HG02678 (cell line): ENCODE measurements at regions not wholly inside any gene's neighbourhood (a gene's known extent, or its start where the extent isn't known, plus 50 kb on each side); places are given as distances from the start of the nearest gene placed in this dataset.

Experiments used
- ATAC-seq: cut with Tn5 transposase; IDR thresholded peaks from one replicate; pipeline ENCODE4 v1.9.1; 2021; ENCODE audit warnings: mild to moderate bottlenecking, moderate library complexity; ENCODE audit not compliant: unreplicated experiment

DNA sequence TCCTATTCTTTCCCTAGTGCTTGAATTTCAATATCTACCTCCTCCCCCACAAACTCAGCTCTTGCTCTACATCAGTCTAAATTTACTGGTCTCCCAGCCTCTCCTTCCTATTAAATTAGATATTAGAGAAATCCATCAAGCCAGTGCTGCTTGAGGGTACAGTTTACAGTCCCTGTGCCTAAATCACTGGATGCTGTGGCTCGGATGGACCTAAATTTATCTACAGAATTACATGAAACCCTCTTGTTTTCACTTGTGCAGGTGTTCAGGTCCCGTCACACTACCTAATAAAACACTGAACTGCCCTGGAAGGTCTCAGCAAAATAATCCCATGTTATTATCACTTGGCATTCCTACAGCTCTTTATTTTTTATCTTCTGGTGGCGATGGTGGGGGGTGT is 134.7 kb upstream of the E2F8 start:
- no peak for ATAC-seq

DNA sequence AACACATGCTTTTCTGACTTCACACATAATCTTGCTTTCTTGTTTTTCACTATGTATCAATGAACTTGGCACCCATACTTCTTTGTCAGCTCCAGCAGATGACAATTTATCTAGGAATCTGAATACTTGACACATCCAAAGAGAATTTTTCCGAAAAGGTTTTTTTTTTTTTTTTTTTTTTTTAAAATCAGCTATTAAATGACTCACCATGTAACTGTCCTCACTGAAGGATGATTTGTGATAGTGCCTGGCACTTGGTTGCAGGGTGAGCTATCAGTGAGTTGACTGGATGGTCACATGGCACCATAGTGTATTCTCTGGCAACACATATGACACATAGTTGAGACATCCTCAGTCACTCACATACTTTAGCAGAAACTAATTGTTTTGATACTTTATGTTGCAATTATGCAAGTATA is 133.4 kb upstream of the E2F8 start:
- no peak for ATAC-seq

DNA sequence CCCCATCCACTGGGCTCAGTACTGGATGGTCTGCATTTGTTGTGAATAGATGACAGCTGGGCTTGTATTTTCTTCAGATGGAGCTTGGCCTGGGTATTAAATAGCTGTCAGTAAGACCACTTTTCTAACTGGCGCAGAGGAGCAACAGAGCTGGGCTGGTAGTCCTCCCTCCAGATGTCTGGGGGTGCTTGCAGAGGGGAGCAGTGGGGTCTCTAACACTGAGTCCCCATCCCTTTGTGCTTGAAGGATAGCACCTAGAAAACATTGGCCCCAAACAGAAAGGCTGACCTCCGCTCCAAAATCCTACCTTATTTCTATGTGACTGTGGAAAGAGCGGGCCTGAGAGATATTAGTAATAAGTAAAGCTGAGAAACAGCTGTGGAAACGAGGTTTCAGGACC is 131.6 kb upstream of the E2F8 start:
- no peak for ATAC-seq

DNA sequence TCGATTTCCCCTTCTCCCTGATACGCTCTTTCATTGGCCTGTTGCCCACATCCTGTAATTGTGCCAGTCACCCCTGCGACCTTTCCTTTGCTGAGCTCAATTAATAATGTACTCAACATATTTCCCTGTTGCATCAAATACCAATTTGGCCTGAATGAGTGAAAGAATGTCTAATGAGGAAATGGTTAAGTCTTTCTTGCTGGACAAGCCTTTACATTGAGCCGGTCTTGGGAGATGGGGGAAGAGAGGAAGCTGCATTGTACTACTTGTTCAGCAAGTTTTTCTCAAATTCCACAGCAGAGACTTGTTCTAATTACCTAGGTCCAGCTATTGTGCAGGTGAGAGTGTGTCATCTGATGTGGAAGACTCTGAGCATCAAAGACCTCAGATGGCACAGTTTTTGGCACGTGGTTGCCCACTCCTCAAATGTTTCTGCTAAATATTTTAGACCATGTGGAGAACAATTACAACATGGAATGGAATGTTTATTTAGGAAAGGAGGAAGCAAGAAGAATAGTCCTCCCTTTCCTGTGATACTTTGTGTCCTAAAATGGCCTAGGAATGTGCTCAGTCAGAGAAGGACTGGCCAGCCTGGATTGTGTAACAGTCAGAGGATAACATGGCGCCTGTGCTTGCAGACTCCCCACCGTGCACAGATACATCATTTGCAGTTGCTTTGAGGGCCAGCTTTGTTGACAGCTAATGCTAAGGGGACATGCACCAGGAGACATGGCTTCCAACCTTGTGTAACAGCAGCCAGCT is 129.5 kb upstream of the E2F8 start:
- no peak for ATAC-seq

DNA sequence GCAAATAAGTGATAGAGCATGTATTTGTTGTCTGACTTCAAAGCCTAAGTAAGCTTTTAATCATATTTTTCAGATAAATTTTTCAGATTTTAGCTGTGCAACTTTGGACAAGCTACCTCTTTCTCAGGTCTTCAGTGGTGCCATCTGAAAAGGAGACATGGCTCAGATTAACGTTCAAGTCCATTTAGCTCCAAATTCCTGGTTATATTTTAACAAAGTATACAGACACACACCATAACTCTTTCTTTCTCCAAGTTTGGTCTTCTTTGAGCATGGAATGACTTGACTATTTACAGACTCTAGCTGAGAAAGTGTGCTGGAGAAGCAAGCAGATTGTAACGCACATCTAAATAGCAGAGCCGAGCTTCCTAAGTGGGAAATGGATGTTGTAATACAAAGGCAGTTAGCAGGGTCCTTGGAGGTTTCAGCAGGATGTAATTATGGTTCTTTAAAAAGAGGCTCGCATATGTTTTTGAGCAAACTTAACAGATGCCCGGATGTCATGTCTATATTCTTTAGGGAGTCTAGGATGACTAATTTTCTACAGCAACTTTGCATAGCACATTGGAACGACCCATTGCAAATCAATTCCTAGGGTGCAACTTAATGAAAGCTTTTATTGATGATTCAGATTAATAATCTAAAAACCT is 128.1 kb upstream of the E2F8 start:
- no peak for ATAC-seq

DNA sequence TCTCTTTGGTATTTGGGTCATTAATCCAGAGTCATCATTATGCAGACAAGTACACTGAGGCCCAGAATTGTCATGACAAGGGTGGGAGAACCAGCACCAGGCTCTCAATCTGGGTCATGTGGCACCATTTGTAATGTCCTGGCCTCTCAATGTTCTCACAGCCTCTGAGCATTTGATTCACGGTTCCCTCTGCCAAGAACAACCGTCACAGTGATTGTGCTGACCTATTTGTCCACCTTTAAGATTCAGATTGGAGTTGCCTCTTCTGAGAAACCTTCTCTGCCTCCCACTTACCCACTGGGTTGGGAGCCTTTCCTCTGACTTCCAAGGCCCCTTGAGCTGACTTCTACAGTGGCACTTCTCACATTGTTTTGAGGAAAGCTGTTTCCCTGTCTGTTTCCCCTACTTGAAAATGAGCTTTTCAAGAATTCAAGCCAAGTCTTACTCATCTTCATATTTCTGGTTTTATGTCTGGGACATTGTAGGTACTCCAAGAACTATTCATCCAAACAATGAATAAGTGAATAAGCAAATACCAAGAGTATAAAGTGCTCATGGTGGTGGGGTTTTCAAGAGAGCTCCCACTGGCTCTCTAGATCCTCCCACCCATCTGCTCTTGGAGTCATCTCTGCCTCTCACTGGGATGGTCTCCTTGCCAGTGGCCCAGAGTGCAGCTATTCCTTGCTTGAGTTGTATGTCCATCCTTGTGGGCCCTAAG is 126.4 kb upstream of the E2F8 start:
- ATAC-seq = no peak

DNA sequence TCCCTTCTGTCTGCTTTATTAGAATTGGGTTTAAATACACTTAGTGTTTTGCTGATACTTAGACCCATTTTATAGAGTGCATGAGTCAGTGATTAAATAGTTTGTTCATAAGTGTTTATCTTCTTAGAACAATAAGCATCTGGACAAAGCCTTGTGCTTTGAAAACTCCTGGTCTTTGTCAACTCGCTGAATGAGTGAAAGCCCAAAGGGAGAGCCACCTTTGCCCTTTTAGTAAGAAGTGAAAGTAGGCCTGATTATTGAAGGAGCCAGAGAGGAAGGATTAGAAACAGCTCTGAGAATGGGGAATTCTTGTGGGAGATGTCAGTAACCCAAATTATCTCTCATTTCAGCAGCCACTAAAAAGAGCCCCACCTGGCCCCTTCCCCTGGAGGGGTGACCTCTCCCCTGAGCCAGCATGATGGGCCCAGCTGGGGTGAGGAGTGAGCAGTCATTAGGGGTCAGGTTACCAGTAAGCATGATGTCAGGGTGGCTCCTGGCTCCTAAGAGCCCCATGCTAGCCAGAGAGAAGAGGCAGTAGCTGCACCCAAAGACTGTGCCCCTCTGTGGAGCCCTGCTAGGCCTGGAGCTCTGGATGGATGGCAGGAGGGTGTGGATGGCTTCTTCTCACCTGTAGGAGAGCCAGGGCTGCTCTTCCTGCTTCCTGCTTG is 125.1 kb upstream of the E2F8 start:
- no peak for ATAC-seq

DNA sequence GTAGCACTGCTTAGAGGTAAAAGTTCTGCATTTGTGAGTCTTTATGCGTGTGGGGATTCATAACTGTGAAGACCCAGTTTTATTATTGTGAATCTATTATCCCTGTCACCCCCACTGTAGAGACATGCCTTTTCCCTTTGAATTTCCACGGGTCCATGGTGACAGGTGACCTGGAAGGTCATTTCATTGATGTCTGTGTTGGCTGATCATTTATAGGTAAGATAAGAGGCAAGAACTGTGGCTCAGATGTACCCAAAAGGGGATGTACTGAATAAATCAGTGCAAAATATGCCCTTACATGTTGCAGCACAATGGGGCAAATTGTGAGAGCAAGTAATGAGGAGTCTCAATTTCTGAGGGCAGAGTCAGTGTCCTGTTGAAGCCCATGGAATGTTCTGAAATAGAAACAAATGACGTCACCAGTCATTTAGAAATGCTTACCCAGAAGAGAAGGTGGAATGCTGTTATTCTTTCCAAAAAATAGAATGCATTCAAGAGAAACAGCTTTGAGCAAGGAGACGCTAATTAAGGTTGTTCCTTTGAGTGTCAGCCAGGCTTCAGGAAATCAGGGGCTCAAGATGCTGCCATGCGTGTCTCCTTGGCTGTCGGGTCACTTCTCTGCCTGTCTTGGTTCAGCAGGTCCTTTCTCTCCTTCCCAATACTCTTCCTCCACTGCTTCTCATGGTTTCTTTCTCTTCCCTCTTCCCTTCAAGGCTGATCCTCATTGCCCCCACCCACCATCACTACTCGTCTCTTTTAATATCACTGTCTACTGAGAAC is 118.7 kb upstream of the E2F8 start:
- no peak for ATAC-seq

DNA sequence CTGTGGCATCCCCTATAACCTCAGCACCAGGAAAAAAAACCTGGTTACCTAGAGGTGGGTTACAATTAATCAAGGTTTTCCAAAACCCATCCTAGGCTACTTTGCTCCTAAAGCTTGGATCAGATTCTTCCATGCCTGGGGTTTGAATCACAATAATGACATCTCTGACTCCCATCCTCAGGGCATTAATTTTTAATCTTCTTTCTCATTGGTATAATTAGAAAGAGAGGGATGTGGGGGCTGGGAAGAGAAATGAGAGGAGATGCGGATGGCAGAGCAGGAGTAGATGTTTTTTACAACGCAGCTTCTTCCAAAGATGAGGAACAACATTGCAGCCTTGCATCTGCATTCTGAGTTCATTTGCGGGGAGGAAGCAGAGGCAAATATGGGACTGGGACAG is 117.2 kb upstream of the E2F8 start:
- no peak for ATAC-seq

DNA sequence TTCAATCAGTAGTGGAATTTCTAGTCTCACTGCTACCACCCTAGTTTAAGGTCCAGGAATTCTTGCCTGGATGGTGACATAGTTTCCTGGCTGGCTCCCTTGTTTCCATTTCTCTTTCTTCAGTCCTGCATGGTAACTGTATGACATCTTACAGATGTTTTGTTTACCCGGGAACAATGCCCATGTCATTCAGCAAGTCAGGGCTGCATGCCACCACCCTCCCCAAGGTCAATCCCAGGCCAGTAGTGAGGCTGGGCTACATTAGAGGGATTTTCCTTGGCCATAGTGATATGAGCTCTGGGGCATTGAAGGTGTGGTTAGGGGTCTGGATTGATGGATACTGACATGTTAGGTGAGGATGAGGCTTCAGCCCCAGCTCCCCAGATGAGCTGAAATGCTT is 114.9 kb upstream of the E2F8 start:
- ATAC-seq = no peak

DNA sequence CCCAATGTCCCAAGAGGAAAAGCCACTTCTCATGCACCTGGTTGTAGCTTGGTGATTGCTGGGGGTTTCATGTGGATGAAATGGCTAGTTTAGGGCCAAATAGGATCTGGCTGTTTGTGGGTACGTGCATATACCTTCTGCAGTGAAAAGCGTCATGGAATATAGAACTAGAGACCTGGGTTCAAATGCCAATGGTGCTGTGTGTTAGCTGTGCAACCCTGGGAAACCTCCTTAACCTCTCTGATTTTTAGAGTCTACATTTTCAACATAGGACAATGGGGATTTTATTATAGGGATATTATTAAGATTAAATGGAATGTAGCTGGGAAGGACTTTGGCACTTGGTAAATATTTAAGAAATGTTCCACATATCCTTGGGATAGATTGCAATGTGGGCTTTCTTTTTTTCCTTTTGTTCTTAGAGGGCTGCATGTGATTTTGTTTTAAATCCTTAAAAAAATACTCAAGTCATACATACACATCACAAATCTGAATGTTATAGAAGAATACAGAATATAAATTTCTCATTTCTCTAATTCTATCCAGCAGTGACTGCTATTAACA is 112.6 kb upstream of the E2F8 start:
- ATAC-seq = no peak

DNA sequence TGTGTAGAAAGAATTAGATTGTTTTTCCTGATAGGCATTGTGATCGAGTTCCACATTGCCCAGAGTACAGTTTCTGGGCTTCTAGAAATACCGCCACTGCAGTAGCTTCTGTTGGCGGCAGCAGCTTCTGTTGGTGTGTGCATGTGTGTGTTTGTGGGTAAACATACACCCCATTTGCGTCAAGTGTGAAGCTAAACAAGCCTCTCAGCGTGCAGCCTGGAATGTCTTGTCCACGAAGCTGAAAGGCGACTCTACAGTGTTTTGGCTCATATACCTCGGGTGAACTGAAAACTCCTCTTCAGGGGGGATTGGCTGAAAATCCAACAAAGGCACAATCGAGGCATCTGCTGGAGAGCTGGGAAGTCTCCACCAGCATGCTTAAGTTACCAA is 112.0 kb upstream of the E2F8 start:
- ATAC-seq = no peak

DNA sequence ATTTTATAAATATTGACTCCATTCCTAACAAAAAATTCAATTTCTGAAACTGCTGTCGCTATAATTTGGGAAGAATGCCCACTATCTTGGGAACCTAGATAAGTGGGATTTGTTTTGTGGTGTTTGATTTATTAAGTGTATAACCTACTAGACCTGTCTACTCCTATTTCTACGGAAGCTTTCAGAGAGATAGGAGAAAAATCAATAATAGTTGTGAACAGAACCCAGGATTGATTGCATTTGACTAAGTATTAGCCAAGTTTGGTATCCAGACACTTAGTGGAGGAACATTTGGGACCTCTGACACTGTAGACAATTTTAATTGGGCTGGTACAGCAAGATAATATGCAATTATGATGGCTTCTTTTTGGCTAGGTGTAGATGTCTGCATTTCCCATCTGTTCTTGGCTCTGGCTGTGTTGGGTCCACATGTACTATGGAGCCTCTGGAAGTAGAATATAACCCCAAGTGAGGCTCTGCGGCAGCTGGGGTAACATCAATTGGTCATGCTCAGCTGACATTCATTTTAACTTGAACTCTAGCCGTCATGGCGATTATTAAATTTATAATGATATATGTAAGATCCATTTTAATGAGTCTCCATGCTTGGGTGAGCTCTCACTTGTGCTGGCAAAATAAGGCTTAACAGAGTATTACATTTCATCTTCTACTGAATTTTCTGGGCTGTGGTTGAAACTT is 111.5 kb upstream of the E2F8 start:
- no peak for ATAC-seq

DNA sequence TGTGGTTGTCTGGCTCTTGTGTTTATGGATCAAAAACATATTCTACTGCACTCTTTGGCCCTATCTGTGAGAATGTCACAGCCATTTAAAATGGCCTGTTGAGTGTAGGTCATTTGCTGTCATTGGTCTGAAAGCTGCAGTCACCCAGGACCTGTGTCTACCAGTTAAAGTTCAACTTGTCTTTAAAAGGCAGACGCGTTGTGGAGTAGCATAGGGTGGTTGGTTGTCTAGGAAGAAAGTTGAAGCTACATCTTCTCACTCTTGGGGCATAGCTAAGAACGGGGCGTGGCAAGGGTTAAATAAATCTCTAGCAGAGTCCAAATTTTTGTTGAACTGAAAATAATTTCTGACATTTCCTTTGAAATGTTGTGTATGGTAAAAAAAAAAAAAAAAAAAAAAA is 110.7 kb upstream of the E2F8 start:
- no peak for ATAC-seq

DNA sequence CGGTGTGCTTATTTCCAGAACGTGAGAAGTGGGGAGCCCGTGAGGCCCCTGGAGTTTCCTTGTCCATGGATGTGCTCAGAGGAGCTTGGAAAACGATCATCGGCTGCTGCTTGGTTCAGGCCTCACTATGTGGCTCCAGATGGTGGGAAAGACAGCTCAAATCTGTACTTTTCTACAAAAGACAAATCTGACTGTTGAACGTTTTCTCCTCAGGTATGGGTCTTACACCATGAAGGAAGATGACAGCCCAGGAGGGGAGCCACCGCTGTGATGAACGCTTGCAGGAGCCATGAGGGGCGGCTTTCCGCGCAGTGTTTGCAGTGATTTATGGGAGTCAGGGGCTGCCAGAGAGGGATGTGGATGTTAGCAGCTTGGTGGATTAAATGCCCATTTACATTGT is 109.4 kb upstream of the E2F8 start:
- ATAC-seq = no peak

DNA sequence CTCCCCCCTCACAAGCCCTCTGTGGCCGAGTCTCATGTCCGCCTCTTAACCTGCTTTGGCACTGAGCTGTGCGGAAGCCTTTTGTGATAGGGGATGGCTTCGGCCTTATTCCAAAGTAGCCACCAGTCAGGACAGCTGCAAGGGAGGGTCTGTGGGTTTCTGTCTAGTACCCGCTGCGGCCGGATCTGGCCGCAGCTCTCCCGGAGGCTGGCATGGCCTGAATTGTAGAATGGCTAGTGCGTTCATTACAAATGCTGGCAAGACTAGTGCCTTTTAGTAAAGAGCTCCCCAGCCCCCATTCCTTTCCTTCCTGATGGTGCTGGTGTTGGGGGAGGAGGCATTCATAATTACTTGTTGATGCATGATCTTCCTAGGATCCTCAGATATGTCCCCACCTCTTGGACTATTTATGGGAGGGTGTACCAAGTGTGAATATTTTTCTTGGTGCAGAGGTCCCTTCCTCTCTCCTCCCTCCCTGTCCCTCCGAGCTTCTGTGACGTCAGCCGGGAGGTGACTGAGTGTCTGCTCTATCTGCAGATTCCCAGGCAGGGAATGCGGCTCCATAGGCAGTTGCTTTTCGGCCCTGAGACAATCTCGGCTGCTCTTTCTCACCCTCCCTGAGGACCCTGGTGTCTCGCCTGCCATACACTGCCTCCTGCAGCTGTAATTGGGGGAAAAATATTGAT is 108.7 kb upstream of the E2F8 start:
- ATAC-seq = no peak

DNA sequence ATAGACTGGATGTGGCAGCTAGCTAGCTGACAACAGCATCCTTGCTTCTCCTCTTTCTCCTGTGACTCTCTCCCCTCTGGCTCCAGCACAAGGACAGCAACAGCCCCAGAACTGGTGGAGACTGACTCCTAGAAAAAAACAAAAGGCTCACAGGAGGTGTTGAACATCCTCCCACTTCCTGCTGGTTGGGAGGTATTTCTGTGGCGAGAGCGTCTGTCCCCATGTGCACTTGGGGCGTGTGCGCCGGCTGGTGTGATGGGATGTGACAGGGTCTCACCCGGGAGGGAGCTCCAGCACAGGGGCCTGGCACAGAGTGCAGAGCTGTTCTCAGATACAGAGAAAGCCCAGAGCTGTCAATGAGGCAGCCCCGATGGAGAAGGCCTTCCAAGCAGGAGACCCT is 107.2 kb upstream of the E2F8 start:
- ATAC-seq = no peak

DNA sequence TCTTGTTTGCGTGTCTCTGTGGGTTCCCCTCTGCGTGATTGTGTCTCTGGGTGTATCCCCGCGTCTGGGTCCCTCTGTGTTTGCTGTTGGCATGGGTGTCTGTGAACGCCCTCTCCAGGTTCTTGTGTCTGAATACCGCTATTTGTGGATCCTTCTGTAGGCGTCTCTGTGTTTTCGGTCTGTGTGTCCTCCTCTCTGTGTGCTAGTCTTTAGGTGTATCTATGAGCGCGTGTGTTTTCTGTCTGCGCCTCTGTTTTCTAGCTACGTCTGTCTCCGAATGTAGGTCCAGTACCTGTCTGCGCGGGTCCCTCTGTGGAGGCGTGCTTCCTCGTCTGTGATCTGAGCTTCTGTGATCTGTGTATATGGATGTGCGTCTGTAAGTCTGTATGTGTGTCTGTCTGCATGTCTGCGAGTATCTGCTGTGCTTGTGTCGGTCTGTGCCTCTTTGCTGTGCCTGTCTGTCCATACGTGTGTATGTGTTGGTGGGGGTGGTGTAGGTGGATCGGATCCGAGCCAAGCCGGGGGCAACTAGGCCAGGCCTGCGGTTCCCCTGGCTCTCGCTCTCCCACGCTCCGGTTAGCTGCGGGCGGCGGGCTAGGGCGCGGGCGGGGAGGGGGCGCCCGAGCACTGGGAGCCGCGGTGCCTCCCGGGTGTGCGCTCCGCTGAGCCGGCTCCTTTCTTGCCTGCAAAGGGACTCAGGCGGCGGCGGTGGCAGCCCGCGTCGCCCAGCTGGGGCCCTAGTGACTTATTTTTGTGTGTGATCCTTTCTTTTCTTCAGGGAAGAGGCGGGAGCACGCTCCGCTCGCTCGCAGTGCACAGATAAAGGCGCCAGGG is 105.3 kb upstream of the E2F8 start:
- no peak for ATAC-seq

DNA sequence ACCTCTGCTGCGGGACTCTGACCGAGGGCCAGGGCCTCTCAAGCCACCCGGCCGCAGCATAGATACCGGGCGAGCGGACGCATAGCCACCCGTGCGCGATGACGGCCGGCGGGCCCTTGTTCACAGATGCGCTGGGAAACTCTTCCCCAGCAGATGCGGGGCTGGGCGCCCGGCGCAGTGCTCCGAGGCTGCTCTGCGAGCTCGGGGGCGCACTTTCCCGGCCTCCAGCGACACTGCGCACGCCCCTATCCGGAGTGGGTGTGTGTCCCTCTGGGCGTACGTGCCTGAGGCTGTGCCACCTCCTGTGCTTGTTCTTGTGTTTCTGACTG is 104.7 kb upstream of the E2F8 start:
- no peak for ATAC-seq
